ENCODE measurements at regions not wholly inside any gene's neighbourhood (a gene's known extent, or its start where the extent isn't known, plus 50 kb on each side); places are given as distances from the start of the nearest gene placed in this dataset.
A peak's percentile ranks its signal among the peaks of the same experiment; 100 is the strongest.

- DNase-seq, result no peak
Measured at GRCh38 chr3:113096188-113096892, 105.6 kb downstream of the GTPBP8 start.

GRCh38 chr3:113097960-113098447 is 107.2 kb downstream of the GTPBP8 start:
- no peak for DNase-seq

- DNase-seq, result no peak
Measured at GRCh38 chr3:113100063-113100462, 109.3 kb downstream of the GTPBP8 start.

GRCh38 chr3:113103588-113103987 is 107.8 kb upstream of the BOC start:
- DNase-seq, result no peak

- no peak for DNase-seq
Measured at GRCh38 chr3:113104357-113105092, 106.8 kb upstream of the BOC start.

GRCh38 chr3:113105093-113105449 is 106.3 kb upstream of the BOC start:
- no peak for DNase-seq

- DNase-seq, result no peak
Measured at GRCh38 chr3:113105966-113106660, 105.2 kb upstream of the BOC start.

- DNase-seq, result no peak
Measured at GRCh38 chr3:113110267-113110666, 101.1 kb upstream of the BOC start.

- DNase-seq, result peak; percentile 33
Measured at GRCh38 chr3:113111011-113111707, 100.2 kb upstream of the BOC start.

- no peak for DNase-seq
Measured at GRCh38 chr3:113113361-113113760, 98.0 kb upstream of the BOC start.

- no peak for DNase-seq
Measured at GRCh38 chr3:113117511-113118234, 93.7 kb upstream of the BOC start.

- DNase-seq, result no peak
Measured at GRCh38 chr3:113118336-113118735, 93.0 kb upstream of the BOC start.

- DNase-seq, result no peak
Measured at GRCh38 chr3:113124256-113124830, 87.0 kb upstream of the BOC start.

GRCh38 chr3:113125951-113126350 is 85.4 kb upstream of the BOC start:
- no peak for DNase-seq

- no peak for DNase-seq
Measured at GRCh38 chr3:113128386-113129015, 82.9 kb upstream of the BOC start.

- DNase-seq, result no peak
Measured at GRCh38 chr3:113129168-113129567, 82.2 kb upstream of the BOC start.

- DNase-seq, result no peak
Measured at GRCh38 chr3:113132571-113132996, 78.8 kb upstream of the BOC start.

GRCh38 chr3:113133140-113133539 is 78.2 kb upstream of the BOC start:
- no peak for DNase-seq

- DNase-seq, result no peak
Measured at GRCh38 chr3:113136071-113136470, 75.3 kb upstream of the BOC start.

GRCh38 chr3:113136544-113136943 is 74.8 kb upstream of the BOC start:
- no peak for DNase-seq
